Midbrain (tissue), 1 donor: ENCODE measurements at regions not wholly inside any gene's neighbourhood (a gene's known extent, or its start where the extent isn't known, plus 50 kb on each side); places are given as distances from the start of the nearest gene placed in this dataset.

Source experiments
- DNase-seq: peaks from one replicate; lab custom pipeline; 2025; lab: John Stamatoyannopoulos, UW

GRCh38 chrX:15191830-15192229, 78.1 kb downstream of the ASB9 start:
- DNase-seq, result no peak

- no peak for DNase-seq
Measured at GRCh38 chrX:15188039-15188438, 81.8 kb downstream of the ASB9 start.

GRCh38 chrX:15177316-15177715, 92.6 kb downstream of the ASB9 start:
- DNase-seq, result no peak

- no peak for DNase-seq
Measured at GRCh38 chrX:15173411-15173810, 96.5 kb downstream of the ASB9 start.

GRCh38 chrX:15170927-15171326, 99.0 kb downstream of the ASB9 start:
- DNase-seq, result no peak

- DNase-seq, result no peak
Measured at GRCh38 chrX:15167826-15168225, 102.1 kb downstream of the ASB9 start.

- no peak for DNase-seq
Measured at GRCh38 chrX:15165832-15166231, 104.1 kb downstream of the ASB9 start.

- no peak for DNase-seq
Measured at GRCh38 chrX:15163131-15163530, 106.8 kb downstream of the ASB9 start.

GRCh38 chrX:15160558-15161095, 109.3 kb downstream of the ASB9 start:
- DNase-seq, result no peak

- no peak for DNase-seq
Measured at GRCh38 chrX:15158736-15159406, 111.0 kb downstream of the ASB9 start.

GRCh38 chrX:15158350-15158735, 111.5 kb downstream of the ASB9 start:
- DNase-seq, result no peak

GRCh38 chrX:15157624-15158023, 112.3 kb downstream of the ASB9 start:
- no peak for DNase-seq

- DNase-seq, result no peak
Measured at GRCh38 chrX:15151267-15152186, 118.4 kb downstream of the ASB9 start.

- DNase-seq, result no peak
Measured at GRCh38 chrX:15150586-15150985, 119.3 kb downstream of the ASB9 start.

- DNase-seq, result peak; percentile 0
Measured at GRCh38 chrX:15146515-15146914, 123.4 kb downstream of the ASB9 start.

GRCh38 chrX:15143825-15144121, 126.1 kb downstream of the ASB9 start:
- no peak for DNase-seq

GRCh38 chrX:15143050-15143824, 126.6 kb downstream of the ASB9 start:
- peak; percentile 23 for DNase-seq

GRCh38 chrX:15142084-15142715, 127.7 kb downstream of the ASB9 start:
- DNase-seq, result no peak

GRCh38 chrX:15136795-15137194, 133.1 kb downstream of the ASB9 start:
- DNase-seq, result no peak

GRCh38 chrX:15129412-15129811, 140.5 kb downstream of the ASB9 start:
- DNase-seq, result no peak

GRCh38 chrX:15128861-15129260, 141.0 kb downstream of the ASB9 start:
- DNase-seq, result no peak

- no peak for DNase-seq
Measured at GRCh38 chrX:15127010-15127409, 142.9 kb downstream of the ASB9 start.
